IgD-negative memory B cell (primary cell): ENCODE measurements at regions not wholly inside any gene's neighbourhood (a gene's known extent, or its start where the extent isn't known, plus 50 kb on each side); places are given as distances from the start of the nearest gene placed in this dataset.

Source experiments
- H3K27ac Mint-ChIP-seq, 3 donors: one replicate each; pipeline ENCODE4 v1.8.0; 2020 to 2022; ENCODE audit warnings: mild to moderate bottlenecking in 3 of 3, mixed read lengths in 3 of 3, moderate library complexity in 1 of 3
- H3K27me3 Mint-ChIP-seq: one replicate; pipeline ENCODE4 v1.8.0; 2021; ENCODE audit warnings: mixed read lengths
- H3K36me3 Mint-ChIP-seq: one replicate; pipeline ENCODE4 v1.8.0; 2020; ENCODE audit warnings: mild to moderate bottlenecking, mixed read lengths
- H3K4me1 Mint-ChIP-seq, 3 donors: one replicate each; pipeline ENCODE4 v1.8.0; 2020 to 2022; ENCODE audit warnings: mixed read lengths in 3 of 3, mild to moderate bottlenecking in 1 of 3
- H3K4me3 Mint-ChIP-seq, 4 donors: one replicate each; pipeline ENCODE4 v1.8.0; 2020 to 2022; ENCODE audit warnings: mild to moderate bottlenecking in 4 of 4, mixed read lengths in 4 of 4, moderate library complexity in 3 of 4
- H3K9me3 Mint-ChIP-seq, 3 donors: one replicate each; pipeline ENCODE4 v1.8.0; 2020 to 2021; ENCODE audit warnings: mixed read lengths in 3 of 3, mild to moderate bottlenecking in 1 of 3

- H3K9me3 Mint-ChIP-seq: peaks cover 0 to 3% (median 2%) of the 10 kb centered on the region in 3 donors
- no peaks in the 10 kb centered on the region for H3K27me3 Mint-ChIP-seq
- H3K27ac Mint-ChIP-seq: no peak overlapping the region
- H3K4me1 Mint-ChIP-seq: no peaks in the 10 kb centered on the region
- H3K4me3 Mint-ChIP-seq: no peak overlapping the region
- no peaks in the 10 kb centered on the region for H3K36me3 Mint-ChIP-seq
These were observed 546.6 kb upstream of the LRRTM4 start for GRCh38 chr2:78068808-78069207.

- H3K27me3 Mint-ChIP-seq: no peaks in the 10 kb centered on the region
- no peaks in the 10 kb centered on the region for H3K4me1 Mint-ChIP-seq
- no peaks in the 10 kb centered on the region for H3K36me3 Mint-ChIP-seq
- H3K27ac Mint-ChIP-seq: no peak overlapping the region
- H3K4me3 Mint-ChIP-seq: no peak overlapping the region
- H3K9me3 Mint-ChIP-seq: peaks cover 0 to 9% (median 5%) of the 10 kb centered on the region in 3 donors
These were observed 548.5 kb upstream of the LRRTM4 start for GRCh38 chr2:78070693-78071092.

- Mint-ChIP-seq H3K27ac (no peak overlapping the region), H3K36me3 (no peaks in the 10 kb centered on the region), H3K4me1 (no peaks in the 10 kb centered on the region), H3K4me3 (no peak overlapping the region), H3K9me3 (peaks cover 0 to 18% (median 7%) of the 10 kb centered on the region in 3 donors), H3K27me3 (no peaks in the 10 kb centered on the region)
These were observed 555.5 kb upstream of the LRRTM4 start for GRCh38 chr2:78077633-78078032.

GRCh38 chr2:78082555-78082954 lies 560.4 kb upstream of the LRRTM4 start:
- H3K36me3 Mint-ChIP-seq: no peaks in the 10 kb centered on the region
- H3K27me3 Mint-ChIP-seq: no peaks in the 10 kb centered on the region
- no peaks in the 10 kb centered on the region for H3K4me1 Mint-ChIP-seq
- H3K27ac Mint-ChIP-seq: no peak overlapping the region
- H3K4me3 Mint-ChIP-seq: no peak overlapping the region
- peaks cover 2 to 20% (median 4%) of the 10 kb centered on the region in 3 donors for H3K9me3 Mint-ChIP-seq

- no peak overlapping the region for H3K27ac Mint-ChIP-seq
- peaks cover 0 to 1% (median 0%) of the 10 kb centered on the region in 3 donors for H3K4me1 Mint-ChIP-seq
- no peaks in the 10 kb centered on the region for H3K27me3 Mint-ChIP-seq
- no peaks in the 10 kb centered on the region for H3K36me3 Mint-ChIP-seq
- H3K4me3 Mint-ChIP-seq: no peak overlapping the region
- peaks cover 0 to 6% (median 0%) of the 10 kb centered on the region in 3 donors for H3K9me3 Mint-ChIP-seq
These were observed 571.3 kb upstream of the LRRTM4 start for GRCh38 chr2:78093436-78093835.

GRCh38 chr2:78109272-78109671 lies 587.1 kb upstream of the LRRTM4 start:
- H3K4me3 Mint-ChIP-seq: no peak overlapping the region
- H3K36me3 Mint-ChIP-seq: no peaks in the 10 kb centered on the region
- H3K27me3 Mint-ChIP-seq: no peaks in the 10 kb centered on the region
- H3K27ac Mint-ChIP-seq: no peak overlapping the region
- no peaks in the 10 kb centered on the region for H3K4me1 Mint-ChIP-seq
- H3K9me3 Mint-ChIP-seq: peaks cover 0 to 10% (median 2%) of the 10 kb centered on the region in 3 donors

GRCh38 chr2:78115291-78115690 lies 593.1 kb upstream of the LRRTM4 start:
- Mint-ChIP-seq H3K27me3 (no peaks in the 10 kb centered on the region), H3K4me1 (no peaks in the 10 kb centered on the region), H3K27ac (no peak overlapping the region), H3K9me3 (peaks cover 0 to 8% (median 0%) of the 10 kb centered on the region in 3 donors), H3K36me3 (no peaks in the 10 kb centered on the region), H3K4me3 (no peak overlapping the region)

- Mint-ChIP-seq H3K27ac (no peak overlapping the region), H3K27me3 (no peaks in the 10 kb centered on the region), H3K4me1 (no peaks in the 10 kb centered on the region), H3K36me3 (no peaks in the 10 kb centered on the region), H3K9me3 (peaks cover 0 to 11% (median 0%) of the 10 kb centered on the region in 3 donors), H3K4me3 (no peak overlapping the region)
These were observed 595.9 kb upstream of the LRRTM4 start for GRCh38 chr2:78118037-78118436.

GRCh38 chr2:78120275-78120674 lies 598.1 kb upstream of the LRRTM4 start:
- no peaks in the 10 kb centered on the region for H3K4me1 Mint-ChIP-seq
- no peak overlapping the region for H3K4me3 Mint-ChIP-seq
- H3K27ac Mint-ChIP-seq: no peak overlapping the region
- H3K36me3 Mint-ChIP-seq: no peaks in the 10 kb centered on the region
- peaks cover 0 to 15% (median under 1%) of the 10 kb centered on the region in 3 donors for H3K9me3 Mint-ChIP-seq
- no peaks in the 10 kb centered on the region for H3K27me3 Mint-ChIP-seq

GRCh38 chr2:78125042-78125441 lies 602.9 kb upstream of the LRRTM4 start:
- H3K4me3 Mint-ChIP-seq: no peak overlapping the region
- no peak overlapping the region for H3K27ac Mint-ChIP-seq
- H3K9me3 Mint-ChIP-seq: peaks cover 0 to 13% (median 1%) of the 10 kb centered on the region in 3 donors
- no peaks in the 10 kb centered on the region for H3K4me1 Mint-ChIP-seq
- no peaks in the 10 kb centered on the region for H3K36me3 Mint-ChIP-seq
- H3K27me3 Mint-ChIP-seq: no peaks in the 10 kb centered on the region

GRCh38 chr2:78127424-78127823 lies 605.2 kb upstream of the LRRTM4 start:
- Mint-ChIP-seq H3K27me3 (no peaks in the 10 kb centered on the region), H3K4me3 (no peak overlapping the region)

GRCh38 chr2:78132391-78133370 lies 610.5 kb upstream of the LRRTM4 start:
- Mint-ChIP-seq H3K36me3 (no peaks in the 10 kb centered on the region), H3K27ac (no peak overlapping the region), H3K4me1 (no peaks in the 10 kb centered on the region), H3K9me3 (peaks cover 0 to 7% (median 5%) of the 10 kb centered on the region in 3 donors), H3K4me3 (no peak overlapping the region), H3K27me3 (no peaks in the 10 kb centered on the region)

More at GRCh38 chr2:78127424-78127823, 605.2 kb upstream of the LRRTM4 start:
- no peaks in the 10 kb centered on the region for H3K4me1 Mint-ChIP-seq
- H3K9me3 Mint-ChIP-seq: peaks cover 0 to 10% (median 3%) of the 10 kb centered on the region in 3 donors
- no peak overlapping the region for H3K27ac Mint-ChIP-seq
- H3K36me3 Mint-ChIP-seq: no peaks in the 10 kb centered on the region

GRCh38 chr2:78145395-78145996 lies 623.3 kb upstream of the LRRTM4 start:
- no peak overlapping the region for H3K27ac Mint-ChIP-seq
- H3K36me3 Mint-ChIP-seq: no peaks in the 10 kb centered on the region
- H3K9me3 Mint-ChIP-seq: peaks cover 0 to 3% (median 0%) of the 10 kb centered on the region in 3 donors
- no peak overlapping the region for H3K4me3 Mint-ChIP-seq
- no peaks in the 10 kb centered on the region for H3K27me3 Mint-ChIP-seq
- no peaks in the 10 kb centered on the region for H3K4me1 Mint-ChIP-seq

- Mint-ChIP-seq H3K4me1 (no peaks in the 10 kb centered on the region), H3K27me3 (no peaks in the 10 kb centered on the region), H3K9me3 (peaks cover 0 to 3% (median 0%) of the 10 kb centered on the region in 3 donors), H3K4me3 (no peak overlapping the region), H3K36me3 (no peaks in the 10 kb centered on the region), H3K27ac (no peak overlapping the region)
These were observed 624.0 kb upstream of the LRRTM4 start for GRCh38 chr2:78145997-78146722.

GRCh38 chr2:78147466-78147865 lies 625.3 kb upstream of the LRRTM4 start:
- peaks cover 0 to 1% (median 0%) of the 10 kb centered on the region in 3 donors for H3K9me3 Mint-ChIP-seq
- H3K27ac Mint-ChIP-seq: no peak overlapping the region
- H3K4me1 Mint-ChIP-seq: peaks cover 0 to 1% (median 0%) of the 10 kb centered on the region in 3 donors
- H3K4me3 Mint-ChIP-seq: no peak overlapping the region
- H3K27me3 Mint-ChIP-seq: no peaks in the 10 kb centered on the region
- no peaks in the 10 kb centered on the region for H3K36me3 Mint-ChIP-seq
